Fibroblast of the aortic adventitia (primary cell): ENCODE measurements at regions not wholly inside any gene's neighbourhood (a gene's known extent, or its start where the extent isn't known, plus 50 kb on each side); places are given as distances from the start of the nearest gene placed in this dataset.

Experiments
- DNase-seq: peaks from one replicate; pipeline ENCODE4 v3.0.0-alpha.2; 2010; ENCODE audit warnings: low read depth
- H3K4me3 ChIP-seq: 2 replicates; pipeline ENCODE4 v1.5.1; 2011; ENCODE audit warnings: low read depth, mild to moderate bottlenecking, control low read depth, low read length, moderate library complexity
- CTCF ChIP-seq: IDR thresholded peaks from 2 replicates; pipeline ENCODE4 v1.5.1; 2011; ENCODE audit warnings: mild to moderate bottlenecking, low read length, control low read depth, inconsistent platforms; ENCODE audit not compliant: insufficient read depth

GRCh38 chr2:215876937-215877238, 136.5 kb downstream of the MREG start:
- H3K4me3 ChIP-seq, result no peak overlapping the region
- TF ChIP-seq CTCF, result no peak
- DNase-seq, result no peak

GRCh38 chr2:215876139-215876936, 137.0 kb downstream of the MREG start:
- no peak for DNase-seq
- no peak overlapping the region for H3K4me3 ChIP-seq
- TF ChIP-seq CTCF, result no peak

- H3K4me3 ChIP-seq, result no peak overlapping the region
- TF ChIP-seq CTCF, result no peak
- no peak for DNase-seq
Measured at GRCh38 chr2:215874418-215874817, 138.9 kb downstream of the MREG start.

- no peak overlapping the region for H3K4me3 ChIP-seq
- no peak for DNase-seq
- TF ChIP-seq CTCF, result peak; percentile 54
Measured at GRCh38 chr2:215870986-215871385, 142.4 kb downstream of the MREG start.

GRCh38 chr2:215870088-215870490, 143.3 kb downstream of the MREG start:
- TF ChIP-seq CTCF, result no peak
- DNase-seq, result peak; percentile 95
- no peak overlapping the region for H3K4me3 ChIP-seq

- TF ChIP-seq CTCF, result no peak
- DNase-seq, result peak; percentile 42
- no peak overlapping the region for H3K4me3 ChIP-seq
Measured at GRCh38 chr2:215868846-215869543, 144.4 kb downstream of the MREG start.
